Mucosa of rectum (tissue), 2 donors: ENCODE measurements at regions not wholly inside any gene's neighbourhood (a gene's known extent, or its start where the extent isn't known, plus 50 kb on each side); places are given as distances from the start of the nearest gene placed in this dataset.
"Not testable (repeated sequence)": the region's sequence is repeated elsewhere in the genome, so short reads cannot be mapped to it uniquely, and the experiment has no call there.

Experiments used
- H3K27ac ChIP-seq, 2 donors: one replicate each; pipeline ENCODE4 v1.7.0; 2013; ENCODE audit warnings: inconsistent platforms in 2 of 2, low read depth in 2 of 2, low read length in 2 of 2
- H3K27me3 ChIP-seq, 2 donors: one replicate each; pipeline ENCODE4 v1.7.0; 2013; ENCODE audit warnings: low read length in 2 of 2; ENCODE audit not compliant: control insufficient read depth in 2 of 2, insufficient read depth in 2 of 2
- H3K36me3 ChIP-seq, 2 donors: one replicate each; pipeline ENCODE4 v1.7.0; 2013; ENCODE audit warnings: low read length in 2 of 2; ENCODE audit not compliant: control insufficient read depth in 2 of 2, insufficient read depth in 2 of 2
- H3K4me1 ChIP-seq, 2 donors: one replicate each; pipeline ENCODE4 v1.7.0; 2013; ENCODE audit warnings: low read length in 2 of 2, mild to moderate bottlenecking in 1 of 2; ENCODE audit not compliant: control insufficient read depth in 2 of 2, insufficient read depth in 2 of 2
- H3K4me3 ChIP-seq, 2 donors: one replicate each; pipeline ENCODE4 v1.7.0; 2013; ENCODE audit warnings: low read length in 2 of 2
- H3K9ac ChIP-seq, 2 donors: one replicate each; pipeline ENCODE4 v1.7.0; 2013; ENCODE audit warnings: low read length in 2 of 2, low read depth in 1 of 2, mild to moderate bottlenecking in 1 of 2
- H3K9me3 ChIP-seq, 2 donors: one replicate each; pipeline ENCODE4 v1.7.0; 2013; ENCODE audit warnings: low read length in 2 of 2; ENCODE audit not compliant: control insufficient read depth in 2 of 2
- donor health status: healthy.
- donor health status: Normal muscosa, but diverticular disease.

GRCh38 chr2:160583146-160583535, 89.5 kb upstream of the RBMS1 start:
- Histone ChIP-seq H3K9me3 (no peaks in the 10 kb centered on the region), H3K27me3 (no peaks in the 10 kb centered on the region), H3K36me3 (no peaks in the 10 kb centered on the region), H3K4me3 (no peak overlapping the region), H3K9ac (no peak overlapping the region), H3K4me1 (no peaks in the 10 kb centered on the region), H3K27ac (no peak overlapping the region)

- no peak overlapping the region for H3K27ac ChIP-seq
- H3K9ac ChIP-seq, result no peak overlapping the region
- H3K27me3 ChIP-seq, result no peaks in the 10 kb centered on the region
- no peak overlapping the region for H3K4me3 ChIP-seq
- H3K9me3 ChIP-seq, result no peaks in the 10 kb centered on the region
- H3K4me1 ChIP-seq, result no peaks in the 10 kb centered on the region
- no peaks in the 10 kb centered on the region for H3K36me3 ChIP-seq
Observed at GRCh38 chr2:160583813-160584537, 90.4 kb upstream of the RBMS1 start.

DNA sequence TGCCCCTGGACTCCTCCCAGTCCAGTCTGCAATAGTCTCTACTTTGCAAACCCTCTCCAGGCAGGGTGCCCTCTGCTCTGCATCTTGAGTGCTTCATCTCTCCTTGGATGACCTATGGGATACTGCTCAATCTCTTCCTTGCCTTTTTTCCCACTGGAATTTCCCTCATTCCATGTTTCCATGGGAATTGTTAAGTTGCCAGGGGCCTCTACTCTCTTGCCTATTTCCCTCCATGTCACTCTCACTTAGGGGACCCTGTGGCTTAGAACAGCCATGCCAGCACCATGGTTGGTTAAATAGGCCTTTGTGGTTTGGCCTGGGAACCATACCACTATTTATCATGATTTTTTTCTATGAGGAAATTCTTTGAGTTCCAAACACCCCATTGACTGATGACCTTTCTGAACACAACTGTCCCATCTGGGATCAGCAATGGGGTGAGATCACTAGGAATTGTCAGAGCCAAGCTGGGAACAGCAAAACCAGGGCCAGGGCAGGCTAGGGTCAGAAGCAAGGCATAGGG, 91.4 kb upstream of the RBMS1 start:
- Histone ChIP-seq H3K27me3 (no peaks in the 10 kb centered on the region), H3K27ac (no peak overlapping the region), H3K9ac (no peak overlapping the region), H3K4me1 (no peaks in the 10 kb centered on the region), H3K36me3 (no peaks in the 10 kb centered on the region), H3K4me3 (no peak overlapping the region), H3K9me3 (no peaks in the 10 kb centered on the region)

DNA sequence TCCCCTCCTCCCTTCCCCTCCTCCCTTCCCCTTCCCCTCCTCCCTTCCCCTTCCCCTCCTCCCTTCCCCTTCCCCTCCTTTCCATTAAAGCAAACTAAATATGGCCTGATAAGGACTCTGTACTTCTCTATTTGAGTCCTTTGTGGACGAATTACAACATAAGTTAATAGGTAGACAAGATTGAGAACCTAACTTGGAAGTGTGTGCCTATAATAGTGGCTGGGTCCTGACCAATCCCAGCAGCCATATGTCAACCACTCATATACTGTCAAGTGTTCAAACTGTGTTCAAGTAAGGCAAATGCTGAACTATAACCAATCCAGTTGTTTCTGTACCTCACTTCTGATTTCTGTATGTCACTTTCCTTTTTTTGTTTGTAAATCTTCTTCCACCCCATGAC, 97.1 kb upstream of the RBMS1 start:
- no peaks in the 10 kb centered on the region for H3K36me3 ChIP-seq
- H3K9ac ChIP-seq, result no peak overlapping the region
- H3K9me3 ChIP-seq, result no peaks in the 10 kb centered on the region
- no peak overlapping the region for H3K27ac ChIP-seq
- H3K4me3 ChIP-seq, result no peak overlapping the region
- no peaks in the 10 kb centered on the region for H3K27me3 ChIP-seq
- no peaks in the 10 kb centered on the region for H3K4me1 ChIP-seq

DNA sequence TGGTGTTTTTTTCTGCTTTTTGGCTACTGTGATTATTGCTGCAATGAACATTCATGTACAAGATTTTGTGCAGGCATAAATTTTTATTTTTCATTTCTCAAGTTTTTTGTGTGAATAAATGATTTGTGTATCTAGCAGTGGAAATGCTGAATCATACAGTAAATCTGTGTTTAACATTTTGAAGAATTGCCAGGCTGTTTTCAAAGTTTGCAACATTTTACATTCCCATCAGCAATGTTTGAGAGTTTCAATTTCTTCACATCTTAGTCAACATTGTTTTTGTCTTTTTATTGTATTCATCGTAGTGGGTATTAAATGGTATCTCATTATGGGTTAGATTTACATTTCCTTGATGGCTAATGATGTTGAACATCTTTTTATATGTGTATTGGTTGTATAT, 98.8 kb upstream of the RBMS1 start:
- Histone ChIP-seq H3K4me3 (no peak overlapping the region), H3K27me3 (no peaks in the 10 kb centered on the region), H3K36me3 (no peaks in the 10 kb centered on the region), H3K4me1 (no peaks in the 10 kb centered on the region), H3K27ac (no peak overlapping the region), H3K9ac (no peak overlapping the region), H3K9me3 (no peaks in the 10 kb centered on the region)

- no peak overlapping the region for H3K9ac ChIP-seq
- no peak overlapping the region for H3K27ac ChIP-seq
- H3K4me1 ChIP-seq, result no peaks in the 10 kb centered on the region
- H3K27me3 ChIP-seq, result no peaks in the 10 kb centered on the region
- no peaks in the 10 kb centered on the region for H3K36me3 ChIP-seq
- H3K9me3 ChIP-seq, result no peaks in the 10 kb centered on the region
- H3K4me3 ChIP-seq, result no peak overlapping the region
Observed at GRCh38 chr2:160592993-160593392, 99.4 kb upstream of the RBMS1 start.

- H3K36me3 ChIP-seq, result no peaks in the 10 kb centered on the region
- H3K9me3 ChIP-seq, result no peaks in the 10 kb centered on the region
- H3K27me3 ChIP-seq, result no peaks in the 10 kb centered on the region
- H3K4me1 ChIP-seq, result no peaks in the 10 kb centered on the region
- no peak overlapping the region for H3K27ac ChIP-seq
- no peak overlapping the region for H3K4me3 ChIP-seq
- H3K9ac ChIP-seq, result no peak overlapping the region
Observed at GRCh38 chr2:160596441-160596840, 102.8 kb upstream of the RBMS1 start.

GRCh38 chr2:160600437-160600836, 106.8 kb upstream of the RBMS1 start:
- not testable (repeated sequence) for H3K9me3 ChIP-seq, H3K27me3 ChIP-seq, H3K36me3 ChIP-seq, H3K27ac ChIP-seq, H3K4me1 ChIP-seq, H3K9ac ChIP-seq, H3K4me3 ChIP-seq

- Histone ChIP-seq H3K4me1 (no peaks in the 10 kb centered on the region), H3K36me3 (no peaks in the 10 kb centered on the region), H3K9me3 (no peaks in the 10 kb centered on the region), H3K4me3 (no peak overlapping the region), H3K27me3 (no peaks in the 10 kb centered on the region), H3K9ac (no peak overlapping the region), H3K27ac (no peak overlapping the region)
Observed at GRCh38 chr2:160602073-160602472, 108.5 kb upstream of the RBMS1 start.

DNA sequence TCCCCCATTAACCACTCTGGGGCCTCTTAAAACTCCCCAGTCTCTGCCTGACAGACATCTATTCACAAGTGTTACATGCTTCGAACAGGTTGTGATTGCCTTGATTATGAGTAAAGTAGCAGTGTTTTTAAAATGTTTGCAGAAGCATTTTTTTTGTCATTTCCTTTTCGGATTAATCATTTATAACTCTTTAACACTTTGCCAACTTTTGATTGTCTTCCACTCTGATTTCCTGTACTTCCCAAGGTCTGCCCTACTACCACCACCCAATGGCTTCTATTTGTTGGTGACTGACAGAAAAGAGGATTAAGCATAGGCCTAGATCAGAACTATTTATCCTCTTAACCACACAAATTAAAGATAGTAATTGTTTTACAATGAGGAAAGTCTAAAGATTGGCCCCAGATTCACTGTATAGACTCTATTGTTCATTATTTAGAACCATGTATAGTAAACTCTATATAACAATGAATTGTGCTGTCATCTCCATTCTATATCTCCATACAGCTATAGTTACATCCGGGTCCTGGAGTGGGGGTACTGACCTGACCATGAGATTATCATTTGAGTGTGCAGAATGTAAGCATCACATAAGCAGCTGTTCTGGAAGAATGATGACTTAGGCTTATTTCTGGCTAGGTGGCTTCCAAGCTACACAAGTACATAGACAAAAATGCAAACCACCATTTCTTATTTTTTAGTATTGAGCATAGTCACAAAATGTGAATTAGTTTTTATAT, 110.3 kb upstream of the RBMS1 start:
- Histone ChIP-seq H3K36me3 (no peaks in the 10 kb centered on the region), H3K4me1 (no peaks in the 10 kb centered on the region), H3K27ac (no peak overlapping the region), H3K4me3 (no peak overlapping the region), H3K27me3 (no peaks in the 10 kb centered on the region), H3K9me3 (no peaks in the 10 kb centered on the region), H3K9ac (no peak overlapping the region)
